ENCODE measurements at regions not wholly inside any gene's neighbourhood (a gene's known extent, or its start where the extent isn't known, plus 50 kb on each side); places are given as distances from the start of the nearest gene placed in this dataset.
"Not testable (repeated sequence)": the region's sequence is repeated elsewhere in the genome, so short reads cannot be mapped to it uniquely, and the experiment has no call there.

DNA sequence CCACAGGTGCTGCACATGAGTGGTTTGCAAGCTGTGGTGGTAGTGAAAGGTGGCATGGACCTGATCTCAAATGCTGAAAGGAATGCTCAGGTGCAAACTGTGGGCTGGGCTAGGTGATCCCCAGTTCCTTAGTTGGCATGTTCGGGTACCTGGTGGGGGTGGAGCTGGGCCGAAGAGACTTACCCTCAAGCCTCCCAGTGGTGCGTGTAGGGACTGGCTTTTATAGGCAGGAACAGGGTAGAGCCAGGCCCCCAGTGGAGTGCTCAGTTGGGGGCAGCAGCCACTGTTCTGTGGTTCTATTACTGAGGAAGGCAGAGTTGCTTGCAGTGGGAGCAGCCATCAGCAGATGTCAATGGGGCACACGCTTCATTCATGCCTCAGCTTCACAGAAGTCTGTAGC is 399.8 kb downstream of the HTR1B start:
- no peak for FAIRE-seq

DNA sequence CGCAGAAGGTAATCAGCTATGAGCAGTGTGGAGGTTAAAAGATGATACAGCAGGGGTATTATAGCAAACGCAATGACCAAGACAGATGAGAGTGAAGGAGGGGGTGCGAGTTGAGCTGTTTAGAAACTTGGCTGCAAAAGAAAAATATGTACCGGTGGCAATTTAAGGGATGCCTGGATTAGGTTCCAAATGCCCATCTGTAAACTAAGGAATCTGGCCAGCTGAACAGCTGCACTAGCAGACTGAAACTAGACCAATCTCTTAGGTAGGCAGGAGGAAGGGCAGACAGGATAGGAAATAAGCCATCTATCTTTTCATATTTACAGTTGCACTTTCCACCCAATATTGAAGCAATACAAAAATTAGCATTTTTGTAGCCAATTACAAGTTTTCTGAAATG is 407.6 kb downstream of the HTR1B start:
- no peak for FAIRE-seq

DNA sequence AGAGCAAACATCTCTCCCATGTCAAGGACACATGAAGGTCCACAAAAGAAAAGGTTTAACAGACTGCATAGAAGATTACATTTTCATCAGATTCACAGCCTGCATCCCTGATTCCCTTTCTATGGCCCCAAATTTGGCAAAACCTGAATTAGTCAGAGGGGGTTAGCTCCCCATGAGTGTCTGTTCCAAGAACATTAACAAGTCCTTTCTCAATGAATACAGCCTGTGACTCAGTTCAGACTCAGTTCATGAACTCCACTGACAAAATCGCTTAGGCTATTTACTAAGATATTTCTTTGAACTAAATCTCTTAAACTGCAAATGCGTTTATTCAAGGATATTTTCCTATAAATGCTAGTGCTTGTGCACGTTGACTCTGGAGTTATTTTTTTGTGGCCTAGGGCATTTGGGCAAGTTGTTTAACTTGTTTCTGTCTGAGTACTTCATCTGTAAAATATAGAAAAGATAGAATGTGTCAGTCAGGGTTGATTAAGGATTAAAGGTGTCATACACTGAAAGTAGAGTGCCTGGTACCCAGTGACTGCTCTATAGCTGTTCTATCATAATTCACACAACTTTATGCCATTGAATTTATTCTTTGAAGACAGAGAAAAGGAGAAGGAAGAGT is 422.6 kb downstream of the HTR1B start:
- no peak for FAIRE-seq

DNA sequence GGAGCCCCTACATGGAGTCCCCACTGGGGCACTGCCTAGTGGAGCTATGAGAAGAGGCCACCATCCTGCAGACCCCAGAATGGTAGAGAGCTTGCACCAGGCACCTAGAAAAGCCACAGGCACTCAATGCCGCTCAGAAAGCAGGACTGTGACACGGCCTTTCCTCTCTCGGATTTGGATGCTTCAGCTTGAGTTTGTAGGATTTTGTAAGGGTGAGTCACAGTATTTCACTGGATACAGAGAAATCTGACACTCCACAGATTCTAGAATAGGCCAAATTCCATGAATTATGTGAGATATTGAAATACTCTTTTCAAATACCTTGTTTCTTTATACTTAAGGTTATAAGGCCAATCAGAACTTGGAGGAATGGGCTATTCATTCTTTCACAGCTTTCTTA is 424.5 kb downstream of the HTR1B start:
- FAIRE-seq: no peak

- no peak for FAIRE-seq
Measured at GRCh38 chr6:77037439-77037838, 425.9 kb downstream of the HTR1B start.

DNA sequence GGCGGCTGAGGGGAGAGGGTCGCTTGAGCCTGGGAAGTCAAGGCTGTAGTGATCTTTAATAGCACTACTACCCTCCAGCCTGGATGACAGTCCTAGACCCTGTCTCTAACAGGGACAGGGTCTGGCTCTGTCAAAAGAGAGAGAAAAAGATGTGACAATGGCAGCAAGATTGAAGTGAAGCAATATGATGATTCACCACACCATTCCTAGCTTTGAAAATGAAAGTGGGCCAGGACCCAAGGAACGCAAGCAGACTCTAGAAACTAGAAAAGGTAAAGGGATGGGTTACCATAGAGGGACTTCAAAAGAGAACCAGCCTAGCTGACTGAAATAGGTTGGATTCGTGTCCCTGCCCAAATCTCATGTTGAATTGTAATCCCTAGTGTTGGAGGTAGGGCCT is 426.9 kb downstream of the HTR1B start:
- no peak for FAIRE-seq

GRCh38 chr6:77034161-77034560 is 429.1 kb downstream of the HTR1B start:
- no peak for FAIRE-seq

DNA sequence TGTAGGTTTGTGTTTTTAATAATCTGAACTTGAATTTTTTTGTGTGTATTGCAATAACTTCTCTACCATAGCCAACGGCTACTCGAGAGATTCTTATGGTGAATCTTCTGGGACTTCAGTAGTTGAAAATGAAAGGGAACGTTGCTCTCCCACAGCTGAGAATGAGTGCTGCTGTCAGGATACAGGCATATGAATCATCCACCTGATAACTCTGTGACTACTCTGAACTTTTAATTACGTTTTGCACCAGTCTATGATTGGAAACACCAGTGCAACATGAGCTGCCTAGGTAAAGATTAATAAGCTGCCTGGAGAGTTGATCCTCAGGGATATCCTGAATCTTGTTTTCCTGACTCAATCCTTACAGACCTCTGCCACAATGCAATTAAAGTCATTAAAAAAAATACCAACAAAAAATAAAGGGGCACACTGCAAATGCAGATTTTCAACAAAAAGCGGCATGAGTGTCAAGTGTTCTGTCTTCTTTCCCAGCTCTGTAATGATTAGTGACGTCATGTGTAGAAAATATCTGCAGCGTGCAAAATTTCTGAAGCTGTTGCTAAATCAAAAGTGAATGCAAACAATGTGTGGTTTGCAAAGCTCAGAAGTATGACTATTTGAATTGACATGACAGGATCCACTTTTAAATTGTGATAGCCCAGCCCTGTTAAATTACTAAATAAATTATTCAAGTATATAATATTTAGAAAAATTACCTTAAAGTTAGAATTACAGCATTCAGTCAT is 432.2 kb downstream of the HTR1B start:
- no peak for FAIRE-seq

GRCh38 chr6:77026341-77026740 is 436.9 kb downstream of the HTR1B start:
- FAIRE-seq: no peak

DNA sequence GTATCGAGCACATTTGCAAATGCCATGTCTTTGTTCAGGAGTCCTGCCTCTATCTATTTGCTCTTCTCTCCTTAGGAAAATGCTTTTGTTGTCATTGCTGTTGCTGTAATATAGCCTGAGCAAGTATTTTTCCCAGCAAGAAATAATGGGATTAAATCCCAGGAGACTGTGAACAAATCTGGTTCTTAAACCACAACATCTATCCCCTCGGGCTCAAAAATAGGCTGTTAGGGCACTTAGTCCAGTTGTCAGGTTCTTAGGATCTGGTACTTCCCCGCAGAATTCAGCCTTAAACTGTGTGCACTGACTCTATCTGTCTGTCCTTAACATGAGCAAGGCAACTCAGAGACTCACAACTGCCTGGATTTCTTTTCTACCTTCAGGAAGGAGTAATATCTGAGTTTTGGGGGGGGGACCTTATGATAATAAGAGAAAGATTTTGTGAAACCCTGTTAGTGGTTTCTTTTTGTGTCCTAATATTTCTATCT is 437.5 kb downstream of the HTR1B start:
- FAIRE-seq: no peak

GRCh38 chr6:77021778-77022177 is 441.5 kb downstream of the HTR1B start:
- no peak for FAIRE-seq

- no peak for FAIRE-seq
Measured at GRCh38 chr6:77021232-77021631, 442.1 kb downstream of the HTR1B start.

DNA sequence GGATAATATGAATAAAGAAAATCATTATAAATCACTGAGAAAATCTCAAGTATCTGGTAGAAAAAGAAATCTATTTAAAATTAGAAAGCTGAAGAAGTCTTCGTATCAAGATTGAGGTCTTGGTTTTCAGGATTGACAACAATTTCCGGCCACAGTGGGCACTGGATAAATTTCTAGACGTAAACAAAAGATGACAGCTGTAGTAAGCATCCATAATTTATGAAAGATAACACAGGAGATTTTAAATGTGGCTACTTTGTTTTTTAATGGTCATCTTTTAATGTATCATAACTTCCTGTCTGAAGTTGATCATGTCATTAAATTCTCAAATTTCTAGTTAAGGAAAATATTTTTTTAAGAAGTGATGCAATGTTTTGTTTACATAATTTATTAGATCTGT is 444.2 kb downstream of the HTR1B start:
- no peak for FAIRE-seq

- no peak for FAIRE-seq
Measured at GRCh38 chr6:77017537-77017936, 445.8 kb downstream of the HTR1B start.

GRCh38 chr6:77015350-77015749 is 447.9 kb downstream of the HTR1B start:
- FAIRE-seq: no peak

- FAIRE-seq: no peak
Measured at GRCh38 chr6:77011929-77012545, 451.3 kb downstream of the HTR1B start.

DNA sequence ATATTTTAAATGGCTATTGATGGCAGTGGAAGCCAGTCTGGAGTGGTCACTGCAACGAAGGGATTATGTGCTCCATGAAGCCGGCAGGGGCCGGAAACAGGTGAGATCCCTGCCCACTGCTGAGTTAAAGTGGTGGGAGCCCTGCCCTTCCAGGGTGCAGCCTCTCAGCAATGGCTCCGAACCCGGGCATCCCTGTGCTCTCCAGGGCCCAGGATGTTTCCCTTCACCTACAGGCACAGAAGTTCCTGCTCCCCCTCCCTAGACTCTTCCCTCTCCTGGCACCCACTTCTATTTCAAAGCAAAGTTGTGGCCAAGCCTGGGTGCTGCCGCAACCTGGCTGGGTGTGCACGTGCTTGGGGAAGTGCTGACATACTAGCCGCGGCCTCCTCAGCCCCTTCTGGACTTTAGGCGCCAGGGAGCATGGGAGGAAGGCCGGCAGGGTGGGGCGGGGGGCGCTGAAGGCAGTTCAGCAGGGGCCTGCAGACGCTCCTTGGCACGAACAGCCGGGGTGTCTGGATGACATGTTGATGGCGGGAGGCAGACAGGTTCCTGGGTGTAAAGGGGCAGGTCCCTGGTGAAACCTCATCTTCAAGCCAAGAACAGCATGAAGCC is 452.3 kb downstream of the HTR1B start:
- FAIRE-seq: no peak

DNA sequence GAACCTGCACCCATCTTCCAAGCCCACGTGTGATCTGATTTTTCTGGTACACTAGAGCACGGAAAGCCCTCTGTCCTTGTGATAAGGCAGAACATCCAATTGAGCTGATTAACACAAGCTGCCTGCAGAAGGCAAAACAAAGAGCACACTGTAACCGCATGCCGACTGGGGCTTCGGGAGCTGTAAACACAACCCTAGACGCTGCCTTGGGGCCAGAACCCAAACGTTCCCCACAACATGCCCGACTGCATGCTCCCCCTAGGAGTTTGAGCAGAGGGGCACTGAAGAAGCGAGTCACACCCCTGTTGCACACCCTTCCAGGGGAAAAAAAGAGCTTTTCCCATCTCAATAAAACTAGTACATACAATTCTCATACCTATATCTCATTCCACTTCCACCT is 470.7 kb downstream of the HTR1B start:
- no peak for FAIRE-seq

GRCh38 chr6:76984572-76984971 is 478.7 kb downstream of the HTR1B start:
- FAIRE-seq: no peak

DNA sequence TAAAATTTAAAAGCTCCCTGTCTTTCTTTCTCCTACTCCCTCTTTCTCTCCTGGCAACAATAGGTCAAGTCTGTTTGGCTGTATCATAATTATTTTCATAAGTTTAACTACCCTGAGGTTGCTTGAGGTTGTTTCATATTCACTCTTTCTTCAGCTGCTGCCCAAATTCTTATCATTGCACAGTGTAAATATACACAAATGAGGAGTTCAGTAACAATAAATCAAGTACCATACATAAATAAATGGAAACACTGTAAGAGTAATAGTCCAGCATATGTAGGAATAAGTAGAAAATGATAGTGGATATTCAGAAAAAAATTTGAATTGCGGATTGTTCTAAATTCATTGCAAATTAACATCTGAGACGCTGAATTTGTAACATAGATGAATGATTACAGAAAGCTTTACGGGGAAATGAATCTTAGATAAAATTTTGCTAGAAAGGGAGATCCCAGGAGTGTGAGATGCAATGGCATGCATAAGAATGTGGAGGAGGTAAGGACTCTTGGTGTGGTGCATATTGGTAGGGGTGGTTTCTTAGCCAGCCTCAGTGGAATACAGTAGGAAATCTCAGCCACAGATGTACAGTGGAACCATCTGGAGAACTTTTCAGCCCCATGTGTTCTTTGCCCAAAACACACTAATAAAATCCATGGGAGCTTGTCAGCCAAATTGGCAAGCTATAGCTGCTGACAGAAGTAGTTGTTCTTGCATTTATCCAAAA is 480.7 kb downstream of the HTR1B start:
- no peak for FAIRE-seq

DNA sequence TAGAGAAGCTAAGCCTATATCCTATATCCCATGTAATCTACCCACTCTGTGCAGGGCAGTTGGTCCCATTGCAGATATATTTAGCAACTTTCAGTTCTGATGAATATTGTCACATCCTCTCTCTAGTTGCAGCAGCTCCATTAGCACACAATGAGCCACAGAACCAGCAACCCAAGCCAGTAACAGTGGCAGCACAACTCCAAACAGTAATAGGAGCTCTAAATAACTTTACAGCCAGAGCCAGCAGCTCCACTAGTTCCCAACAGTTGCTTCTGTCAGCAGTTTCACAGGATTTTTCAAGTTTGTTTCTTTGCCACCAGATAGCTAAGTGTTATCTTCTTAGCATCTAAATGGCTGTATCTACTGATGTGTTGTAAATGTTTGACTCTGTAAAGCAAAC is 490.8 kb downstream of the HTR1B start:
- no peak for FAIRE-seq

DNA sequence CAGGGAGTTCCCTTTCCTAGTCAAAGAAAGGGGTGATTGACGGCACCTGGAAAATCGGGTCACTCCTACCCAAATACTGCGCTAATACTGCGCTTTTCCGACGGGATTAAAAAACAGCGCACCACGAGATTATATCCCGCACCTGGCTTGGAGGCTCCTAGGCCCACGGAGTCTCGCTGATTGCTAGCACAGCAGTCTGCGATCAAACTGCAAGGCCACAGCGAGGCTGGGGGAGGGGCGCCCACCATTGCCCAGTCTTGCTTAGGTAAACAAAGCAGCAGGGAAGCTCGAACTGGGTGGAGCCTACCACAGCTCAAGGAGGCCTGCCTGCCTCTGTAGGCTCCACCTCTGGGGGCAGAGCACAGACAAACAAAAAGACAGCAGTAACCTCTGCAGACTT is 504.1 kb downstream of the HTR1B start:
- FAIRE-seq: not testable (repeated sequence)
